ENCODE measurements at regions not wholly inside any gene's neighbourhood (a gene's known extent, or its start where the extent isn't known, plus 50 kb on each side); places are given as distances from the start of the nearest gene placed in this dataset.

GRCh38 chr2:173740639-173741038 lies 224.5 kb downstream of the SP3 start:
- DNase-seq (no peak), ATAC-seq (no peak)
- no peak for TF ChIP-seq CTCF (IDR thresholded peaks at IDR 0.05)
- no peaks in the 10 kb centered on the region for H3K36me3 ChIP-seq (ENCODE audit: insufficient read depth in 1 of 2, low read depth in 1 of 2)
- H3K4me1 ChIP-seq = no peaks in the 10 kb centered on the region
- WGBS, 3 donors = 62 to 88% (median 78%) methylated on average over 5 of the region's 5 CpGs
- no peaks in the 10 kb centered on the region for H3K9me3 ChIP-seq
- intact Hi-C loops (cut with DNase I) = no loop called here
- no peaks in the 10 kb centered on the region for H3K27me3 ChIP-seq (ENCODE audit: insufficient read depth in 3 of 3, low read length in 2 of 3)
- H3K4me3 ChIP-seq = no peak overlapping the region
- H3K27ac ChIP-seq = no peak overlapping the region

- 78 to 79% (median 78%) methylated on average over 2 of the region's 2 CpGs for WGBS, 3 donors
- ATAC-seq = no peak
- intact Hi-C loops (cut with DNase I) = no loop called here
- H3K36me3 ChIP-seq (ENCODE audit: insufficient read depth in 1 of 2, low read depth in 1 of 2) = no peaks in the 10 kb centered on the region
- no peak overlapping the region for H3K4me3 ChIP-seq
- DNase-seq = no peak
- H3K27me3 ChIP-seq (ENCODE audit: insufficient read depth in 3 of 3, low read length in 2 of 3) = no peaks in the 10 kb centered on the region
- no peak for TF ChIP-seq CTCF (IDR thresholded peaks at IDR 0.05)
- H3K27ac ChIP-seq = no peak overlapping the region
- H3K9me3 ChIP-seq = no peaks in the 10 kb centered on the region
- no peaks in the 10 kb centered on the region for H3K4me1 ChIP-seq
Measured at GRCh38 chr2:173741759-173742158, 223.4 kb downstream of the SP3 start.

- Histone ChIP-seq H3K4me3 (no peak overlapping the region), H3K36me3 (ENCODE audit: insufficient read depth in 1 of 2, low read depth in 1 of 2) (no peaks in the 10 kb centered on the region), H3K27ac (no peak overlapping the region), H3K27me3 (ENCODE audit: insufficient read depth in 3 of 3, low read length in 2 of 3) (no peaks in the 10 kb centered on the region), H3K9me3 (no peaks in the 10 kb centered on the region), H3K4me1 (no peaks in the 10 kb centered on the region)
- no peak for DNase-seq
- intact Hi-C loops (cut with DNase I) = no loop called here
- WGBS, 3 donors = 64 to 72% (median 72%) methylated on average over 6 of the region's 6 CpGs
- ATAC-seq = no peak
- TF ChIP-seq CTCF (IDR thresholded peaks at IDR 0.05) = no peak
Measured at GRCh38 chr2:173747035-173747434, 218.1 kb downstream of the SP3 start.

GRCh38 chr2:173749315-173749714 lies 215.9 kb downstream of the SP3 start:
- Histone ChIP-seq H3K27me3 (ENCODE audit: insufficient read depth in 3 of 3, low read length in 2 of 3) (no peaks in the 10 kb centered on the region), H3K9me3 (no peaks in the 10 kb centered on the region), H3K4me3 (no peak overlapping the region), H3K27ac (no peak overlapping the region), H3K36me3 (ENCODE audit: insufficient read depth in 1 of 2, low read depth in 1 of 2) (no peaks in the 10 kb centered on the region), H3K4me1 (no peaks in the 10 kb centered on the region)
- WGBS, 3 donors = 38 to 52% (median 46%) methylated on average over 2 of the region's 2 CpGs
- DNase-seq = no peak
- no peak for ATAC-seq
- TF ChIP-seq CTCF (IDR thresholded peaks at IDR 0.05) = no peak
- intact Hi-C loops (cut with DNase I) = no loop called here

- Histone ChIP-seq H3K27me3 (ENCODE audit: insufficient read depth in 3 of 3, low read length in 2 of 3) (no peaks in the 10 kb centered on the region), H3K4me3 (no peak overlapping the region), H3K4me1 (no peaks in the 10 kb centered on the region), H3K27ac (no peak overlapping the region), H3K36me3 (ENCODE audit: insufficient read depth in 1 of 2, low read depth in 1 of 2) (no peaks in the 10 kb centered on the region), H3K9me3 (no peaks in the 10 kb centered on the region)
- 12 to 21% (median 12%) methylated on average over 7 of the region's 7 CpGs for WGBS, 3 donors
- intact Hi-C loops (cut with DNase I) = no loop called here
- ATAC-seq (peak in 2 of 4 donors; percentile 36 to 46), DNase-seq (no peak)
- TF ChIP-seq CTCF (IDR thresholded peaks at IDR 0.05) = no peak
Measured at GRCh38 chr2:173750353-173750801, 214.8 kb downstream of the SP3 start.
